ENCODE measurements at regions not wholly inside any gene's neighbourhood (a gene's known extent, or its start where the extent isn't known, plus 50 kb on each side); places are given as distances from the start of the nearest gene placed in this dataset.

GRCh38 chr16:51553314-51553713 lies 402.2 kb upstream of the SALL1 start:
- TF ChIP-seq POLR2AphosphoS5 (IDR thresholded peaks at IDR 0.05) (no peak), CTCF (IDR thresholded peaks at IDR 0.05 in 8 of 11, conservative IDR thresholded peaks at IDR 0.05 in 3 of 11) (no peak)
